HEK293 (cell line): ENCODE measurements at regions not wholly inside any gene's neighbourhood (a gene's known extent, or its start where the extent isn't known, plus 50 kb on each side); places are given as distances from the start of the nearest gene placed in this dataset.

Experiments used
- CTCF ChIA-PET: fragments of 350-600 bp; formaldehyde crosslinking; extraction: SDS; loops from one replicate; lab custom pipeline; 2021; ENCODE audit warnings: antibody characterized with exemption; lab: Yijun Ruan, JAX
- POLR2A ChIA-PET: fragments of 300-600 bp; formaldehyde crosslinking; extraction: SDS; loops from one replicate; lab custom pipeline; 2020; ENCODE audit warnings: antibody characterized with exemption, inconsistent platforms; lab: Yijun Ruan, JAX
- H3K27ac ChIP-seq: fragments of 200-500 bp; sonication (Bioruptor generic); 2 replicates; pipeline ENCODE4 v1.5.1; 2014; ENCODE audit warnings: low read depth, low read length, control low read depth, inconsistent platforms; ENCODE audit errors: extremely low read depth
- H3K36me3 ChIP-seq, 2 experiments: fragments of 200-500 bp in 1 of 2; sonication (Bioruptor generic) in 1 of 2; 1 replicate in 1 of 2; 2 replicates in 1 of 2; pipeline ENCODE4 v1.5.1; 2014 to 2017; ENCODE audit warnings: inconsistent platforms in 2 of 2, low read length in 2 of 2; ENCODE audit not compliant: control insufficient read depth in 2 of 2, insufficient read depth in 1 of 2
- H3K4me1 ChIP-seq: fragments of 200-500 bp; sonication (Bioruptor generic); 2 replicates; pipeline ENCODE4 v1.5.1; 2014; ENCODE audit warnings: mild to moderate bottlenecking, low read length, inconsistent platforms; ENCODE audit not compliant: control insufficient read depth, insufficient read depth
- H3K4me3 ChIP-seq: 2 replicates; pipeline ENCODE4 v1.5.1; 2011; ENCODE audit warnings: low read depth, mild to moderate bottlenecking, control low read depth, low read length, moderate library complexity
- H3K9me3 ChIP-seq: fragments of 200-500 bp; sonication (Bioruptor generic); 2 replicates; pipeline ENCODE4 v1.5.1; 2014; ENCODE audit warnings: low read depth, low read length, inconsistent platforms; ENCODE audit not compliant: control insufficient read depth, insufficient read depth
- HOXD13 ChIP-seq: sonication (generic); formaldehyde crosslinking; IDR thresholded peaks from 2 replicates; pipeline ENCODE4 v1.8.0; 2022; ENCODE audit warnings: missing genetic modification reagents, borderline replicate concordance
- KLF8 ChIP-seq: fragments of 450-650 bp; formaldehyde crosslinking; IDR thresholded peaks from 2 replicates; pipeline ENCODE4 v1.5.1; 2016; ENCODE audit warnings: missing biosample characterization, missing genetic modification characterization
- KLF9 ChIP-seq: fragments of 450-650 bp; formaldehyde crosslinking; IDR thresholded peaks from 2 replicates; pipeline ENCODE4 v1.5.1; 2016; ENCODE audit warnings: missing biosample characterization, missing genetic modification characterization, low read depth
- MZF1 ChIP-seq: fragments of 450-650 bp; formaldehyde crosslinking; IDR thresholded peaks from 2 replicates; pipeline ENCODE4 v1.5.1; 2017; ENCODE audit warnings: missing biosample characterization, missing genetic modification characterization, borderline replicate concordance
- OSR2 ChIP-seq: fragments of 450-650 bp; formaldehyde crosslinking; IDR thresholded peaks from 2 replicates; pipeline ENCODE4 v1.5.1; 2016; ENCODE audit warnings: missing biosample characterization, missing genetic modification characterization
- ZBTB10 ChIP-seq: fragments of 450-650 bp; formaldehyde crosslinking; IDR thresholded peaks from 2 replicates; pipeline ENCODE4 v1.5.1; 2016; ENCODE audit warnings: missing biosample characterization, missing genetic modification characterization
- ZBTB6 ChIP-seq: fragments of 450-650 bp; formaldehyde crosslinking; IDR thresholded peaks from 2 replicates; pipeline ENCODE4 v1.5.1; 2017; ENCODE audit warnings: missing biosample characterization, missing genetic modification characterization
- ZBTB7A ChIP-seq: fragments of 450-650 bp; formaldehyde crosslinking; IDR thresholded peaks from 2 replicates; pipeline ENCODE4 v1.5.1; 2016; ENCODE audit warnings: low read depth, missing biosample characterization, missing genetic modification characterization
- ZBTB8A ChIP-seq: fragments of 450-650 bp; formaldehyde crosslinking; IDR thresholded peaks from 2 replicates; pipeline ENCODE4 v1.5.1; 2016; ENCODE audit warnings: missing biosample characterization, missing genetic modification characterization
- ZFP41 ChIP-seq: fragments of 450-650 bp; formaldehyde crosslinking; IDR thresholded peaks from 2 replicates; pipeline ENCODE4 v1.5.1; 2016; ENCODE audit warnings: missing biosample characterization, missing genetic modification characterization, borderline replicate concordance
- ZFP69B ChIP-seq: fragments of 450-650 bp; formaldehyde crosslinking; IDR thresholded peaks from 2 replicates; pipeline ENCODE4 v1.5.1; 2016; ENCODE audit warnings: missing biosample characterization, missing genetic modification characterization
- ZNF112 ChIP-seq: fragments of 450-650 bp; formaldehyde crosslinking; IDR thresholded peaks from 2 replicates; pipeline ENCODE4 v1.5.0; 2017; ENCODE audit warnings: missing biosample characterization, missing genetic modification characterization
- ZNF174 ChIP-seq: fragments of 450-650 bp; formaldehyde crosslinking; IDR thresholded peaks from 2 replicates; pipeline ENCODE4 v1.5.0; 2017; ENCODE audit warnings: missing biosample characterization, mild to moderate bottlenecking, missing genetic modification characterization
- ZNF19 ChIP-seq: fragments of 450-650 bp; formaldehyde crosslinking; IDR thresholded peaks from 2 replicates; pipeline ENCODE4; 2016; ENCODE audit warnings: missing biosample characterization, missing genetic modification characterization, low read depth
- ZNF211 ChIP-seq: fragments of 450-650 bp; formaldehyde crosslinking; IDR thresholded peaks from 2 replicates; pipeline ENCODE4 v1.5.1; 2016; ENCODE audit warnings: low read depth, missing biosample characterization, missing genetic modification characterization
- ZNF26 ChIP-seq: fragments of 450-650 bp; formaldehyde crosslinking; IDR thresholded peaks from 2 replicates; pipeline ENCODE4 v1.5.1; 2016; ENCODE audit warnings: missing biosample characterization, missing genetic modification characterization
- ZNF302 ChIP-seq: fragments of 450-650 bp; formaldehyde crosslinking; IDR thresholded peaks from 2 replicates; pipeline ENCODE4 v1.5.1; 2016; ENCODE audit warnings: missing biosample characterization, missing genetic modification characterization, low read depth
- ZNF473 ChIP-seq: fragments of 450-650 bp; formaldehyde crosslinking; IDR thresholded peaks from 2 replicates; pipeline ENCODE4 v1.5.1; 2017; ENCODE audit warnings: missing biosample characterization, missing genetic modification characterization
- ZNF513 ChIP-seq: fragments of 450-650 bp; IDR thresholded peaks from 2 replicates; pipeline ENCODE4 v1.5.1; 2018; ENCODE audit warnings: missing biosample characterization, missing genetic modification characterization
- ZNF529 ChIP-seq: fragments of 450-650 bp; formaldehyde crosslinking; IDR thresholded peaks from 2 replicates; pipeline ENCODE4 v1.5.1; 2017; ENCODE audit warnings: missing genetic modification characterization, missing biosample characterization; ENCODE audit not compliant: insufficient replicate concordance
- ZNF558 ChIP-seq: fragments of 450-650 bp; formaldehyde crosslinking; IDR thresholded peaks from 2 replicates; pipeline ENCODE4 v1.5.1; 2016; ENCODE audit warnings: missing biosample characterization, missing genetic modification characterization
- ZNF600 ChIP-seq: fragments of 450-650 bp; formaldehyde crosslinking; IDR thresholded peaks from 2 replicates; pipeline ENCODE4 v1.5.1; 2016; ENCODE audit warnings: missing biosample characterization, missing genetic modification characterization
- ZNF621 ChIP-seq: fragments of 450-650 bp; formaldehyde crosslinking; IDR thresholded peaks from 2 replicates; pipeline ENCODE4 v1.5.1; 2017; ENCODE audit warnings: missing biosample characterization, missing genetic modification characterization
- ZNF670 ChIP-seq: fragments of 450-650 bp; formaldehyde crosslinking; IDR thresholded peaks from 2 replicates; pipeline ENCODE4 v1.5.1; 2016; ENCODE audit warnings: missing biosample characterization, missing genetic modification characterization, low read depth
- ZNF785 ChIP-seq: fragments of 450-650 bp; formaldehyde crosslinking; IDR thresholded peaks from 2 replicates; pipeline ENCODE4 v1.5.1; 2016; ENCODE audit warnings: missing biosample characterization, missing genetic modification characterization
- ZSCAN16 ChIP-seq: fragments of 450-650 bp; formaldehyde crosslinking; IDR thresholded peaks from 2 replicates; pipeline ENCODE4 v1.5.1; 2016; ENCODE audit warnings: missing biosample characterization, missing genetic modification characterization
- ZSCAN23 ChIP-seq: fragments of 450-650 bp; formaldehyde crosslinking; IDR thresholded peaks from 2 replicates; pipeline ENCODE4 v1.5.1; 2016; ENCODE audit warnings: missing biosample characterization, missing genetic modification characterization
- TF ChIP-seq, protein P1 (sequence below): fragments of 450-650 bp; formaldehyde crosslinking; IDR thresholded peaks from 2 replicates; pipeline ENCODE4 v1.5.1; 2016; ENCODE audit warnings: missing biosample characterization, missing genetic modification characterization

- ChIA-PET CTCF (no interaction called here), POLR2A (no interaction called here)
- H3K4me3 ChIP-seq: no peak overlapping the region
- no peaks in the 10 kb centered on the region for H3K36me3 ChIP-seq
- no peak overlapping the region for H3K27ac ChIP-seq
- H3K9me3 ChIP-seq: no peaks in the 10 kb centered on the region
- no peaks in the 10 kb centered on the region for H3K4me1 ChIP-seq
- TF ChIP-seq HOXD13 (CRISPR knock-in tag): no peak
- no peak for TF ChIP-seq OSR2
- TF ChIP-seq ZNF670 (tag by site-specific recombination): no peak
- no peak for TF ChIP-seq KLF9
- TF ChIP-seq MZF1 (tag by site-specific recombination): no peak
- no peak for TF ChIP-seq ZNF174
- TF ChIP-seq ZNF26 (tag by site-specific recombination): no peak
- TF ChIP-seq ZNF529 (tag by site-specific recombination): no peak
- TF ChIP-seq ZNF621: no peak
- TF ChIP-seq ZNF785: no peak
- TF ChIP-seq ZSCAN23 (tag by site-specific recombination): no peak
- TF ChIP-seq ZNF19 (tag by site-specific recombination): no peak
Measured at GRCh38 chr9:115615000-115615401, 497.0 kb upstream of the TNC start.

- ChIA-PET POLR2A (interaction anchor here (1.1 kb wide), 1 partner anchor 56 kb away, joined by 3 read pairs; no protein-coding TSS in a partner anchor), CTCF (interaction anchor here (0.5 to 0.8 kb wide), 4 partner anchors 21 to 877 kb away, joined by 3 to 8 read pairs (median 4); no protein-coding TSS in a partner anchor)
- H3K9me3 ChIP-seq: no peaks in the 10 kb centered on the region
- H3K4me3 ChIP-seq: no peak overlapping the region
- no peaks in the 10 kb centered on the region for H3K4me1 ChIP-seq
- H3K27ac ChIP-seq: no peak overlapping the region
- H3K36me3 ChIP-seq: no peaks in the 10 kb centered on the region
- TF ChIP-seq ZNF473 (tag by site-specific recombination) (no peak), ZNF558 (tag by site-specific recombination) (no peak), ZNF112 (tag by site-specific recombination) (no peak), ZBTB10 (tag by site-specific recombination) (no peak), ZFP69B (tag by site-specific recombination) (no peak), KLF8 (no peak), ZBTB6 (tag by site-specific recombination) (no peak), ZBTB7A (tag by site-specific recombination) (no peak), ZFP41 (tag by site-specific recombination) (no peak), ZNF513 (tag by site-specific recombination) (no peak), ZBTB8A (tag by site-specific recombination) (no peak), ZNF302 (tag by site-specific recombination) (no peak), ZNF211 (tag by site-specific recombination) (no peak), ZNF600 (no peak), ZSCAN16 (no peak)
- TF ChIP-seq, protein P1, sequence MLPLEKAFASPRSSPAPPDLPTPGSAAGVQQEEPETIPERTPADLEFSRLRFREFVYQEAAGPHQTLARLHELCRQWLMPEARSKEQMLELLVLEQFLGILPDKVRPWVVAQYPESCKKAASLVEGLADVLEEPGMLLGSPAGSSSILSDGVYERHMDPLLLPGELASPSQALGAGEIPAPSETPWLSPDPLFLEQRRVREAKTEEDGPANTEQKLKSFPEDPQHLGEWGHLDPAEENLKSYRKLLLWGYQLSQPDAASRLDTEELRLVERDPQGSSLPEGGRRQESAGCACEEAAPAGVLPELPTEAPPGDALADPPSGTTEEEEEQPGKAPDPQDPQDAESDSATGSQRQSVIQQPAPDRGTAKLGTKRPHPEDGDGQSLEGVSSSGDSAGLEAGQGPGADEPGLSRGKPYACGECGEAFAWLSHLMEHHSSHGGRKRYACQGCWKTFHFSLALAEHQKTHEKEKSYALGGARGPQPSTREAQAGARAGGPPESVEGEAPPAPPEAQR: no peak
Measured at GRCh38 chr9:115615821-115616665, 498.1 kb upstream of the TNC start.
